HG02588 (cell line): ENCODE measurements at regions not wholly inside any gene's neighbourhood (a gene's known extent, or its start where the extent isn't known, plus 50 kb on each side); places are given as distances from the start of the nearest gene placed in this dataset.
"Not testable (repeated sequence)": the region's sequence is repeated elsewhere in the genome, so short reads cannot be mapped to it uniquely, and the experiment has no call there.

Experiments
- ATAC-seq: cut with Tn5 transposase; IDR thresholded peaks from one replicate; pipeline ENCODE4 v1.9.1; 2021; ENCODE audit warnings: mild to moderate bottlenecking, moderate library complexity; ENCODE audit not compliant: unreplicated experiment

- ATAC-seq = no peak
Measured at GRCh38 chr6:140379919-140380318, 1005.5 kb upstream of the CITED2 start.

DNA sequence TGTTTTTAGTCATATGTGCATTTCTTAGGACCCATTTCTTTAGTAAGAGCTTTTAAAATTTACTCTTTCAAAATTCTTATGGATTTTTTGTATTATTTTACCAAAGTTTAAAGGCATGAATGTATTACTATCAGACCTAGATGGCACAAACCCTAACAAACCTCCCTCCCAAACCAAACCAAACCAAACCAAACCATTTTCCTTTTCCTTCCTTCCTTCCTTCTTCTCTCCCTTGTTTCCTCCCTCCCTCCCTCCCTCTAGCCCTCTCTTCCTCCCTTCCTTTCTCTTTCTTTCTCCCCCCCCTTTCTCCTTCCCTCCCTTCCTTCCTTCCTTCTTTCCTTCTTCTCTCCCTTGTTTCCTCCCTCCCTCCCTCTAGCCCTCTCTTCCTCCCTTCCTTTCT is 1001.8 kb upstream of the CITED2 start:
- no peak for ATAC-seq

GRCh38 chr6:140373728-140374127 is 999.3 kb upstream of the CITED2 start:
- not testable (repeated sequence) for ATAC-seq

GRCh38 chr6:140372064-140372463 is 997.6 kb upstream of the CITED2 start:
- no peak for ATAC-seq

DNA sequence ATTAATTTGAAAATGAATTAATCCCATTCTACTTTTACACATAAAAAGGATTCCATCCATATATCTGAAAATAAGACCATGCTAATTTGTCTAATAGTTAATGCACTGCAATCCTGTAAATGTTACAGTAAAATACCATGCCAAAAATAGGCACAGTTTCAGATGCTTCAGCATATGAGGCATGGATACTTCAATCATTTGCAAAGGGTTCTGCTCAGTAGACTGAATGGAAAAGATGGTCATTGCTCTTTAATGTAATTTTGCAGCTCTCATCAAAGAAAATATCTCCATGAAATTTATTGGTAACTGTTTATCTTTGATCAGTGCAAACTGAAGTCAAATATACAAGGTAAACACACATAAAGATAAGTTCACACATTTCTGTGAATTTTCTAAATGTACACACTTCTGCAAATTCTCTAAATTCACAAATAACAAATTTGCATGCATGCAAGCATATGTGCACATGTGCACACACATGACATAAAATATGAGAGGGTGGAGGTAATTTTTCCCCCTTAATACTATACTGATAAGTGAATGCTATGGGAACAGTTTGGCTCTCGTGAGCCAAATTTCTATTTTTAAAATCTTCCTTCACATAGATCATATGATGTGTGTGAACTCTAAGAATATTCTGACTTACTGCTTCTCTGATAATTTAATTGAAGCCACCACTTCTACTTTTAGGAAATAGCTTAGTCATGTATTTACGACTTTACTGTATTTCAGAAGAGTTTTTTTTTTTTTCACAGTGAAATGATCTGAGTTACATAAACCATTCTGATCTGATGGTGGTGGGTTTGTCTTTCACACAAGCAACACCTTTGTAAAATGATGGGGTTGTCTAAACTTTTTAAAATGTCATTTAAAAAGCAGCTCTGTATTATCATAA is 996.8 kb upstream of the CITED2 start:
- no peak for ATAC-seq

- ATAC-seq = no peak
Measured at GRCh38 chr6:140370441-140370840, 996.0 kb upstream of the CITED2 start.

- no peak for ATAC-seq
Measured at GRCh38 chr6:140366991-140367390, 992.5 kb upstream of the CITED2 start.

- no peak for ATAC-seq
Measured at GRCh38 chr6:140364916-140365315, 990.5 kb upstream of the CITED2 start.

GRCh38 chr6:140360651-140361050 is 986.2 kb upstream of the CITED2 start:
- ATAC-seq = no peak

- no peak for ATAC-seq
Measured at GRCh38 chr6:140355476-140355875, 981.0 kb upstream of the CITED2 start.

DNA sequence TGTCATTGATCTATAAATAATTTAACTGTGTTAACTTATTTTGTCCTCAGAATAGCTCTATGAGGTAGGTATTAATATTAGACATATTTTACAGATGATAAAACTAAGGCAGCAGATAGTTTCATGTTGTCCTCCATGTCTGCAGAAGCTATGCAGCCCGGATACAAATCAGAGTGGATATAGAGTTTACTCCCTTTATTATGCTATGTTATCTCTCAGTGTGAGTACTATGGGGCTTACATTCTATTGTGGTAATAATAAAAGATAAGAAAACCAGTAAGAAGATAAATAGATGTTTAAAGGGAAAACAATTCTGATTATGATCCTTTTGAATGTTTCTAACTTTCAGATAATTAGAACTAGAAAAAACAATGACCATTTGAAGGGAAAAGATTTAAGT is 979.8 kb upstream of the CITED2 start:
- ATAC-seq = no peak

- no peak for ATAC-seq
Measured at GRCh38 chr6:140353536-140353935, 979.1 kb upstream of the CITED2 start.

- no peak for ATAC-seq
Measured at GRCh38 chr6:140346428-140346827, 972.0 kb upstream of the CITED2 start.

GRCh38 chr6:140345935-140346334 is 971.5 kb upstream of the CITED2 start:
- ATAC-seq = no peak

DNA sequence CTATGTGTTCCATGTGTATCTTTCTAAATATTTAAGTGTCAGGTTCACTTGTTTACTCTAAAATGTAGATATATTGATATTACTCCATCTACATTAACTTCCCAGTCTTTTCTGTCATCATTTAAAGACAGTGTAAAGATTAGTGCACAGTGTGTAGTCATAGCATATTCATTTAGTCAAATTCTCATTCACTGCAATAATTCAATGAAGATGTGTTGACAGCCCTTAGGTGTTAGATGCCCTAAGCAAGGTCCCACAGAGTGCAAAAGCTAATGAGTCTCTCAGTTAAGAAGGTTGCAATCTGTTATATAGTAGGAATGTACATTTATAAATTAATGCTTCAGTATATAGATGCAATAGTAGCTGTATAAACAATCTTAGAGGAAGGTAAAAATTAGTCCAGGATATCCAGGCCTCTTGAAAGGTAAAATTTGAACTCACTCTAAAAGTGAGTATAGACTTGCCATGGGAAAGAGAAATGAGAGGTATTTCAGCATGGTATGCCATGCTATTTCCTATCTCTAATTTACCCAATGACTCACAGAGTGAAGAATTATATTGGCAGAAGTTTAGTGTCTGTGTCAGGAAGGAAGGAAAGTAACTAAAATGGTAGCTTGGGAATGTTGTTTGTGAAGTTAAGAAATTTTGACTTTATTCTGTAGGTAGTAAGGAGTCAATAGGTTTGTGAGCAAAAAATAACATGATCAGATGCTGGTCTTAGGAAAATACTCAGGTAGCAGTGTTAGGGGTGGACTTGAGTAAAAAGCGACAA is 969.9 kb upstream of the CITED2 start:
- ATAC-seq = no peak

GRCh38 chr6:140343128-140343527 is 968.7 kb upstream of the CITED2 start:
- ATAC-seq = no peak

DNA sequence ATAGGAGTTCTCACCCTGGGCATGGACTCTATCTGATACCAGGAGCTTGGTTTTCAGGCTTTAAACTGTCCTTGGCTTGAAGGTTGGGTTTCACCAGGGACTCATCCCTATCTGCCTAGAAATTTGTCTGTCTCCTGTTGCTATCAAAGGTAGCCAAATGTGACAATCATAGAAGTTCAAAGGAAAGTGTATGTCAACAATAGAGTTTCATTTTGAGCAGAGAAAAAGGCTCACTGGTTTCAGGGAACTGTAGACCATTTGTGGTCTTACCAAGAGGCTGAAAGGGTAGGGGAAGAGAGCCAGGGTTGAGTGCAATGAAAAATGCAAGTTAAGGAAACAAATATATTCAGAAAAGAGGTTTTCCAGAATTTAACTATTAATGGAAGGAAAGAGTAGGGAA is 966.8 kb upstream of the CITED2 start:
- no peak for ATAC-seq

DNA sequence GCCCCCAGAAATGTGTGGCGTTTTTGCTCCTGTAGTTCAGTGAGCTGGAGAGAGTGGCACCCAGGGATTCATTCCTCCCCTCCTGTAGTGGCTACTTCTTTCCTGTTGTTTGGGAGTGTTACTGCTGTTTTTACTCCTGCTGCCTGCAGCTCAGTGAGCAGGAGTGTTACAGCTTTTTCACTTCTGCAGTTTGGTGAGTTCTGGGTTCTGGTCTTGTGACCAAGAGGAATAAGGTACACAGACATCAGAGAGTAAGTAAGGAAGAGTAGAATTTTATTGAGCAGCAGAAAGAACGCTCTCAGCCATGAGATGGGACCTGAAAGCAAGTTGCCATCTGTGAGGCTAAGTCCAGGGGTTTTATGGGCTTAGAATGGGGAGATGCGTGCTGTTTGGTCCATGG is 966.3 kb upstream of the CITED2 start:
- no peak for ATAC-seq

DNA sequence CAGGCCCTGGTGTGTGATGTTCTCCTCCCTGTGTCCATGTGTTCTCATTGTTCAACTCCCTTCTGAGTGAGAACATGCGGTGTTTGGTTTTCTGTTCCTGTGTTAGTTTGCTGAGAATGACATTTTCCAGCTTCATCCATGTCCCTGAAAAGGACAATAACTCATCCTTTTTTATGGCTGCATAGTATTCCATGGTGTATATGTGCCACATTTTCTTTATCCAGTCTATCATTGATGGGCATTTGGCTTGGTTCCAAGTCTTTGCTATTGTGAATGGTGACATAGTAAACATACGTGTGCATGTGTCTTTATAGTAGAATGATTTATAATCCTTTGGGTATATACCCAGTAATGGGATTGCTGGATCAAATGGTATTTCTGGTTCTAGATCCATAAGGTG is 964.6 kb upstream of the CITED2 start:
- ATAC-seq = not testable (repeated sequence)

DNA sequence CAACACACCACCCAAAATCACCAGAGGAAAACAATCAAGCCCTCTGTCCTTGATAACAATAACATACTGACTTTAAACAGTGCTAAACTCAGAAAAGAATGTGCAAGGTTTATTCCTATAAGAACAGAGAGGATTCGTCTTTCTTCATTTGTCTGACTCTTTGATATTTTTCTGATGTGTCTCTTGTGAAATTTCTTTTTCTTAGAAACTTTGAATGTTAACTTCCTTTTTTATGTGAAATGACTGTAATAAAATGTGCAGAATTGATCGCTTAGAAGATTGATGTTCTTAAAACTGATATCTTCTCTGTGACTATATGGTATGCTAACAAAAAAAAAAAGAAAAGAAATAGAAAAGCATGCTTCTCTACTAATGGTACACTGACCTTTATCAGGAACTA is 947.4 kb upstream of the CITED2 start:
- no peak for ATAC-seq

- no peak for ATAC-seq
Measured at GRCh38 chr6:140320081-140321080, 945.9 kb upstream of the CITED2 start.
